GM23248 (cell line): ENCODE measurements at regions not wholly inside any gene's neighbourhood (a gene's known extent, or its start where the extent isn't known, plus 50 kb on each side); places are given as distances from the start of the nearest gene placed in this dataset.

Experiments used
- EZH2 ChIP-seq: fragments of 200-600 bp; sonication (generic); IDR thresholded peaks from 2 replicates; pipeline ENCODE4 v1.6.1; 2018; ENCODE audit warnings: antibody characterized with exemption, mild to moderate bottlenecking; ENCODE audit not compliant: insufficient read depth, poor library complexity, severe bottlenecking
- EZH2phosphoT487 ChIP-seq: fragments of 200-600 bp; sonication (generic); IDR thresholded peaks from 2 replicates; pipeline ENCODE4 v1.6.1; 2018; ENCODE audit warnings: antibody characterized with exemption, moderate library complexity, mild to moderate bottlenecking, low read depth; ENCODE audit not compliant: insufficient read depth

DNA sequence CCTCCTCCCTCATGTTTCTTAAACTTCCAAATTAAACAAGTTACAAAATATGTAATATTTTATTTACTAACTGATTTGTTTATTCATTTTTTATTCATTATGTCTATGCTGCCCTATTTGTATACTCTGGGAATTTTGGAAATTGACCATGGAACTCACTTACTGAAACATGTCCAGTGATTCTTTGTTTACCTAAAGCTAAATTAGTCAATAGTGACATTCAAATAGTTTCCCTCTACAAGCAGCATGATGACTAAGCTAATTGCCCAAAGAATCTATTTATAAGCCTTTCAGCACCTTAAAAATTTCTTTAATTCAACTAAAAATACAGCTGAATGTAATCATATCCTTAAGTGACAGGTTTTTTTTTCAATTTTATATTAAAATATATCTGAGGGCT, 437.7 kb downstream of the SI start:
- TF ChIP-seq EZH2 (no peak), EZH2phosphoT487 (no peak)
